ENCODE measurements at regions not wholly inside any gene's neighbourhood (a gene's known extent, or its start where the extent isn't known, plus 50 kb on each side); places are given as distances from the start of the nearest gene placed in this dataset.

GRCh38 chr12:127271776-127272175 lies 995.2 kb upstream of the TMEM132C start:
- no peak overlapping the region for H3K4me3 ChIP-seq

GRCh38 chr12:127272864-127273263 lies 994.1 kb upstream of the TMEM132C start:
- Histone ChIP-seq H3K4me3 (no peak overlapping the region), H3K27ac (no peak overlapping the region)

More at GRCh38 chr12:127271776-127272175, 995.2 kb upstream of the TMEM132C start:
- no peak overlapping the region for H3K27ac ChIP-seq

GRCh38 chr12:127273626-127274025 lies 993.3 kb upstream of the TMEM132C start:
- no peak overlapping the region for H3K27ac ChIP-seq
- no peak overlapping the region for H3K4me3 ChIP-seq

GRCh38 chr12:127275416-127275815 lies 991.6 kb upstream of the TMEM132C start:
- Histone ChIP-seq H3K4me3 (no peak overlapping the region), H3K27ac (no peak overlapping the region)

GRCh38 chr12:127277882-127278281 lies 989.1 kb upstream of the TMEM132C start:
- Histone ChIP-seq H3K27ac (no peak overlapping the region), H3K4me3 (no peak overlapping the region)

GRCh38 chr12:127278351-127278750 lies 988.6 kb upstream of the TMEM132C start:
- H3K4me3 ChIP-seq, result no peak overlapping the region

GRCh38 chr12:127280393-127281275 lies 986.3 kb upstream of the TMEM132C start:
- Histone ChIP-seq H3K4me3 (no peak overlapping the region), H3K27ac (no peak overlapping the region)

More at GRCh38 chr12:127278351-127278750, 988.6 kb upstream of the TMEM132C start:
- no peak overlapping the region for H3K27ac ChIP-seq

GRCh38 chr12:127282786-127283565 lies 984.0 kb upstream of the TMEM132C start:
- no peak overlapping the region for H3K4me3 ChIP-seq
- no peak overlapping the region for H3K27ac ChIP-seq

GRCh38 chr12:127284021-127284420 lies 982.9 kb upstream of the TMEM132C start:
- H3K27ac ChIP-seq, result no peak overlapping the region

GRCh38 chr12:127284870-127285431 lies 982.0 kb upstream of the TMEM132C start:
- no peak overlapping the region for H3K27ac ChIP-seq
- no peak overlapping the region for H3K4me3 ChIP-seq

More at GRCh38 chr12:127284021-127284420, 982.9 kb upstream of the TMEM132C start:
- H3K4me3 ChIP-seq, result no peak overlapping the region

GRCh38 chr12:127286281-127286680 lies 980.7 kb upstream of the TMEM132C start:
- Histone ChIP-seq H3K4me3 (no peak overlapping the region), H3K27ac (no peak overlapping the region)

GRCh38 chr12:127287256-127287655 lies 979.7 kb upstream of the TMEM132C start:
- H3K4me3 ChIP-seq, result no peak overlapping the region
- H3K27ac ChIP-seq, result no peak overlapping the region

GRCh38 chr12:127290251-127290650 lies 976.7 kb upstream of the TMEM132C start:
- H3K27ac ChIP-seq, result no peak overlapping the region
- H3K4me3 ChIP-seq, result no peak overlapping the region

GRCh38 chr12:127292736-127293135 lies 974.2 kb upstream of the TMEM132C start:
- Histone ChIP-seq H3K27ac (no peak overlapping the region), H3K4me3 (no peak overlapping the region)

- Histone ChIP-seq H3K27ac (no peak overlapping the region), H3K4me3 (no peak overlapping the region)
Observed at GRCh38 chr12:127293507-127294310, 973.3 kb upstream of the TMEM132C start.

- H3K4me3 ChIP-seq, result no peak overlapping the region
- no peak overlapping the region for H3K27ac ChIP-seq
Observed at GRCh38 chr12:127294651-127295210, 972.2 kb upstream of the TMEM132C start.

GRCh38 chr12:127295630-127296029 lies 971.3 kb upstream of the TMEM132C start:
- Histone ChIP-seq H3K4me3 (no peak overlapping the region), H3K27ac (no peak overlapping the region)

GRCh38 chr12:127296591-127296990 lies 970.4 kb upstream of the TMEM132C start:
- Histone ChIP-seq H3K4me3 (no peak overlapping the region), H3K27ac (no peak overlapping the region)

- Histone ChIP-seq H3K27ac (no peak overlapping the region), H3K4me3 (no peak overlapping the region)
Observed at GRCh38 chr12:127297327-127297726, 969.6 kb upstream of the TMEM132C start.

All from skin epidermis (tissue), 12 donors.